ENCODE measurements at regions not wholly inside any gene's neighbourhood (a gene's known extent, or its start where the extent isn't known, plus 50 kb on each side); places are given as distances from the start of the nearest gene placed in this dataset.

- TF ChIP-seq SUZ12 (IDR thresholded peaks at IDR 0.05), result no peak
- TF ChIP-seq LEF1 (IDR thresholded peaks at IDR 0.05; ENCODE audit: borderline replicate concordance), result no peak
- TF ChIP-seq NFRKB (IDR thresholded peaks at IDR 0.05), result no peak
Observed at GRCh38 chr22:42187646-42188045, 57.0 kb upstream of the CYP2D6 start.
